GM12872 (cell line): ENCODE measurements at regions not wholly inside any gene's neighbourhood (a gene's known extent, or its start where the extent isn't known, plus 50 kb on each side); places are given as distances from the start of the nearest gene placed in this dataset.

Source experiments
- CTCF ChIP-seq: IDR thresholded peaks from 3 replicates; pipeline ENCODE4 v1.5.1; 2011; ENCODE audit warnings: low read depth, mild to moderate bottlenecking, low read length, moderate library complexity; ENCODE audit not compliant: insufficient read depth

- TF ChIP-seq CTCF, result no peak
Observed at GRCh38 chr9:79061752-79062616, 509.8 kb upstream of the TLE4 start.

GRCh38 chr9:79073201-79073600, 498.6 kb upstream of the TLE4 start:
- TF ChIP-seq CTCF, result no peak

- no peak for TF ChIP-seq CTCF
Observed at GRCh38 chr9:79080536-79080935, 491.2 kb upstream of the TLE4 start.

- TF ChIP-seq CTCF, result no peak
Observed at GRCh38 chr9:79083621-79084020, 488.1 kb upstream of the TLE4 start.

GRCh38 chr9:79087133-79087532, 484.6 kb upstream of the TLE4 start:
- no peak for TF ChIP-seq CTCF

GRCh38 chr9:79089054-79089560, 482.7 kb upstream of the TLE4 start:
- no peak for TF ChIP-seq CTCF

GRCh38 chr9:79104216-79104615, 467.5 kb upstream of the TLE4 start:
- TF ChIP-seq CTCF, result no peak
